NCI-H1105 (cell line): ENCODE measurements at regions not wholly inside any gene's neighbourhood (a gene's known extent, or its start where the extent isn't known, plus 50 kb on each side); places are given as distances from the start of the nearest gene placed in this dataset.
"Not testable (repeated sequence)": the region's sequence is repeated elsewhere in the genome, so short reads cannot be mapped to it uniquely, and the experiment has no call there.

Experiments
- DNase-seq: peaks from one replicate; lab custom pipeline; 2025; lab: John Stamatoyannopoulos, UW

DNA sequence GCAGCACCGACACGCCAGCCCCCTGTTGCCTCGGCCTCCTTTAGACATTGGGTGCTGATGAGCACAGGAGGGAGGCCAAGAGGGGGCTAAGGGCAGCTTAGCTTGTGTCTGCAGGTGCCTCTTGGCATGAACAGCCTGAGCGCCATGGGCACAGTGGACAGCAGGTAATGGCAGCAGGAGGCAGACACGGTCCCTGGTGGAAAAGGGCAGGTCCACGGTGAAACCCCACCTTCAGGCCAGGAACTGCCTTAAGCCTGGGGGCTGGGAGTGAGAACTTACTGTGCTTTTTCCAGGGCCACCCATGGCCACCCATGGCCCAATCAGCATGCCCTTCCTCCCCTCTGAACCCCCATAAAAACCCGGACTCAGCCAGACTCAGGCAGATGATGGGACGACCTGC, 633.4 kb upstream of the TMEFF2 start:
- DNase-seq: no peak

GRCh38 chr2:192827735-192828134, 633.0 kb upstream of the TMEFF2 start:
- no peak for DNase-seq

- DNase-seq: no peak
Observed at GRCh38 chr2:192814376-192814775, 619.6 kb upstream of the TMEFF2 start.

DNA sequence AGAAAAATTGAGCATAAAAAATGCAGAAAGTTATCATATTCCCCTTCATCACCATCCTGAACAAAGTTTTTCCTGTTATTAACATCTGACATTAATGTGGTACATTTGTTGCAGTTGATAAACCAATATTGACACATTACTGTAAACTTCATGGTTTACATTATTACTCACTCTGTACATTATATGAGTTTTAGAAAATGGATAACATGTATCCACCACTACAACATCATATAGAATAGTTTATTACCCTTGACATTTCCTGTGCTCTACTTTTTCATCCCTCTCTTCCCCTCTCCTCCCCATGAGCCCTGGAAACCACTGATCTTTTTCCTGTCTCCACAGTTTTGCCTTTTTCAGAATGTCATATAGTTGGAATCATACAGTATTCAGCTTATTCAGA, 618.6 kb upstream of the TMEFF2 start:
- DNase-seq: no peak

DNA sequence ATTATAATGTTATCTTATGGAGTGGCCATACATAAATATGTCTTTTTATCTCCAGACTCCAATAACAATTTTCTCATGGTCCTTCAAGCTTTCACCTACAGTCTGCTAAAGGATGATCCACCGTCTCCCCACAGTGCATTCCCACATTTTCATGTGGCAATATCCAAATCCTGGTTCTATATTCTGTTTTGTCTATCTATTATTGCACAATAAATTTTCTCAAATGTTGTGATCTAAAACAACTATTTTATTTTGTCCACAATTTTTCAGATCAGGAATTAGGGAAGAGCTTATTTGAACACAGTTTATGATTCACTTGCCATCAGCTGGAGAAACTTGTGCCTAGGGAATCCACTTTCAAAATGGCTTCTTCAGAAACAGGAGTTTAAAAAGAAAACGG, 614.4 kb upstream of the TMEFF2 start:
- no peak for DNase-seq

- no peak for DNase-seq
Observed at GRCh38 chr2:192783643-192784042, 588.9 kb upstream of the TMEFF2 start.

DNA sequence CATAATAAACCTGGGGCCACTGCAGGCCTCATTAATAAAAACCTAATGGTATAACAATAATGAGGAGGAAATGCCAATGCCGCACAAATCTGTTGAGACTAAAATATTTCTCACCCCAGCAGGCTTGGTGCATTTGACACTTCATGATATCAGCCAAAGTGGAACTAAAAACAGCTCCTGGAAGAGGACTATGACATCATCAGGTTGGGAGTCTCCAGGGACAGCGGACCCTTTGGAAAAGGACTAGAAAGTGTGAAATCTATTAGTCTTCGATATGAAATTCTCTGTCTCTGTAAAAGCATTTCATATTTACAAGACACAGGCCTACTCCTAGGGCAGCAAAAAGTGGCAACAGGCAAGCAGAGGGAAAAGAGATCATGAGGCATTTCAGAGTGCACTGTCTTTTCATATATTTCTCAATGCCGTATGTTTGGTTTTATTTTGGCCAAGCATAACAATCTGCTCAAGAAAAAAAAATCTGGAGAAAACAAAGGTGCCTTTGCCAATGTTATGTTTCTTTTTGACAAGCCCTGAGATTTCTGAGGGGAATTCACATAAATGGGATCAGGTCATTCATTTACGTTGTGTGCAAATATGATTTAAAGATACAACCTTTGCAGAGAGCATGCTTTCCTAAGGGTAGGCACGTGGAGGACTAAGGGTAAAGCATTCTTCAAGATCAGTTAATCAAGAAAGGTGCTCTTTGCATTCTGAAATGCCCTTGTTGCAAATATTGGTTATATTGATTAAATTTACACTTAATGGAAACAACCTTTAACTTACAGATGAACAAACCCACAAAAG, 580.9 kb upstream of the TMEFF2 start:
- no peak for DNase-seq

DNA sequence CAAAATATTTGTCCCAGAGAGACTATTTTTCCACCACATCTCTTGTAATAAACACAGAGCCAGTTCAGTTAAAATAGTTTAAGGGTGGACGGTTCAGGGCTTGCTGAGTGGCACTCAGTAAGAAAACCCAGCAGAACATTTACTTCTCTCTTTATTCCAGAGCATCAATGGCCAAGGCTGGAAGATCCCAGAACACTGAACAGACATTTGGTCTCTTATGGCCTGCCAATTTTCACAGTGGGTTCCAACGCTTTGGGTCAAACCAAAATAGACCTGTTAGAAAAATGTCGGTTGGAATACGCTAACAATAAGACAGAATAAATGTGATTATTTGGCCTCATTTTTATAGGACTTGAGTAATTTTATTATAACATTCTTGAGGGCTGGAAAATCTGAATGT, 580.3 kb upstream of the TMEFF2 start:
- DNase-seq: no peak

DNA sequence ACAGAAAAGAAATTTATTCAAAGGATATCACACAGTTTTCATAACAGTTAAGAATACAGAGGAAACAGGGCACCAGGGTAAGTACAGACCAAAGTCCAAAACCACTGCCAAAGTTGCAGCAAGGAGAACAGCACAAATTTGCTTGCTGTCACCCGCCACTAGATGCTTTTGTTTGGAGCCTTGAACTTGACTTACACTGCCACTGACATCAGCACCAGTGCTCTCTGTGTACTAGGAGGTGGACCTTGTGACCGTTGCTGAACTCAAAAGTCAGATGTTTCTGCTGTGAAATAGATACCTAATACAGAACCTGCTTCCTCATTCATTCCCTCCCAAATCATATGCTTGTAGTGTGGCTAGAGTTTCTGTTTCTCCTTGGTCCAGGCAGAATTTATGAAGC, 578.3 kb upstream of the TMEFF2 start:
- DNase-seq: no peak

- DNase-seq: no peak
Observed at GRCh38 chr2:192749611-192750200, 555.0 kb upstream of the TMEFF2 start.

- DNase-seq: no peak
Observed at GRCh38 chr2:192741889-192742288, 547.2 kb upstream of the TMEFF2 start.

- no peak for DNase-seq
Observed at GRCh38 chr2:192735447-192735846, 540.7 kb upstream of the TMEFF2 start.

DNA sequence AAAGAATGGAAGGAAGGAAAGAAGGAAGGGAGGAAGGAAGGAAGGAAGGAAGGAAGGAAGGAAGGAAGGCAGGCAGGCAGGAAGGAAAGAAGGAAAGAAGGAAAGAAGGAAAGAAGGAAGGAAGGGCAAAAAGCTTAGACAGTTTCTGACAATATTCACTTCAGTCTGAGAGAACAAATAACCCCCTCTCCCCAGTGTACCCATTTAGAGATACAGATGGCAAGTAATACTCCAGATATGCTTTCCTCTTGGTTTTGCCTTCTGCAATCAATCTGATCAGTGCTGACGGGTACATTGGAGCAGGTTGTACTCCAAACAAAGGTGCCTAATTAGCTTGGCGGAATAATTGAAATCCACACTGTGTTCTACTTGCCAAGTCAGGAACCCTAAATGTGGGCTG, 534.6 kb upstream of the TMEFF2 start:
- no peak for DNase-seq

GRCh38 chr2:192725991-192726390, 531.3 kb upstream of the TMEFF2 start:
- no peak for DNase-seq

GRCh38 chr2:192719629-192720028, 524.9 kb upstream of the TMEFF2 start:
- no peak for DNase-seq

DNA sequence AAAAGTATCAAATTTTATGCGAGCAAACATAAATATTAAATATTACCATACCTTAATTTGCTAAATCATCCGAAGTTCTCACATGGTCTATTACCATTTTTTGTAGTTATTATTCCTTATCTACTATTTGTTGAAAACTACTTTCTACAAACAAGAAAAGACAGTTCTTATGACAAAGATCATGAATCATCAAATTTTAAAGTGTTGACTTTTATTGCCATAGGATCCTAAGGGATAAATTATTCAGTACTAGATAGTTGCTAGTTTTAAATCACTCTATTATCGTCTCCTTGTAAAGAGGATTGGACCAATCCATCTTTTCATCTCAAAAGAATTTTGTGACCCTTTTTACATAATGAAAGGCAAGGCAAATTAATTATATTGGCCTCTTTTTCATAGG, 523.6 kb upstream of the TMEFF2 start:
- DNase-seq: no peak

DNA sequence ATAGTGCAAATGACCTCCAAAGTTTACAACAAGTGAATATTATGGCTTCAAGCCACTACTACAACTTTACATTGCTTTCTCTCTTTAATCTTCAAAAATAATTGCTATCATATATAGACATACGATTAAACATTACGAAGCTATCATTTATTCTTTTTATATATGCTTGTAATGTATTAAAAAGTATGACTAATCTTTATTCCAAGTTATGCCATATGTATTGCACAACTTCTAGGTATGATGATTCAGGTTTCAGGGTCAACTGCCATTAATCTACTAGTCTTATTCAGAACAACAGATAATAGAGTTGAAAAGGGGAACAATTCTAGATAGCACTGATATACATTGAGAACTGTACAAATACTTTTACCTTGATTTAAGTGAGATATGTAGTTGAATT, 506.2 kb upstream of the TMEFF2 start:
- no peak for DNase-seq

DNA sequence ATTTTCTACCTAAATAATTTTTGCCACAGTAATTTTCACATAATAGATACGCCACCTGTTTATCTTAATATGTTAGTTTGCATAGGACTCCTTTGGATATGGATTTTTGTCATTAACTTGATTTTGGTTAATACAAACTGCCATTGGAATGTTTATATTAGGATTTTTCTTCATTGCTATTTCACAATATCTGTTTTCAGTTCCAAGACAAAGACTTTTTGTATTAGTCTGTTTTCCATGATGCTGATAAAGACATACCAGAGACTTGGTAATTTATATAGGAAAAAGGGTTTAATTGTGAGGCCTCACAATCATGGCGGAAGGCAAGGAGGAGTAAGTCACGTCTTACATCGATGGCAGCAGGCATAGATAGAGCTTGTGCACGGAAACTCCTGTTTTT, 503.1 kb upstream of the TMEFF2 start:
- DNase-seq: no peak

DNA sequence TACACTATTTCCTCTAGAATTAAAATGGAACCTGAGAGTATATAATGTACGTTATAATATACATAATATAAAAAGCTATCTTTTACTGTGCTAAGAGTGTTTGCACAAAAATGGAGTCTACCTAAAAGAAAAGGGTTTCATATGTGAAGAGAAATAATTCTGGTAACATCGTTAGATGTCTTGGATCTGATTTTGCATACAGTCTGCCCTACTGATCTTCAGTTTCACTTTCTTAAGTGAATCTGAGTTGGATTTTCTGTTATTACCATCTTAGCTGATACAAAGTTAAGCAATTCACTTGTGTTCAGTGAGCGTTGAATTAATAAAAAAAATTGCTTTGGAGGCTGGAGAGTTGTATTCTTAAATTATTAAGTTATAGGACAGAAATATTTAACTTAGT, 502.1 kb upstream of the TMEFF2 start:
- DNase-seq: no peak

DNA sequence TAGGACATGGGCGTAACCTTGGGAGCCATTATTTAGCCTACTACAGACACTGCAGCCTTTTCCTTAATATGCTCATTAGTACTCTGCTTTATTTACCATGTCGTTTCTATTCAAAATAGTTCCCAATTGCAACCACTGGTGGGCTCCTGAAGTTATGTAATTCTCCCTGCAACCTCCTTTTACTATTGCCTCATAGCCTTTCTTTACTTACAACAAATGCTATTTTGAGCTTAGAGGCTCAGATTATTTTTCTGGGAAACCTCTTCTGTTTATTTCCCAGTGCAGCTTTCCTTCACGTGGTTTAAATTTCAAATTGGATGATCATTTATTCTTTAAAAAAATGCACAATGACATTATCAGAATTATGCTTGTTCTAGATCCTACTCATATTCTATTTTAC, 492.3 kb upstream of the TMEFF2 start:
- DNase-seq: no peak

- not testable (repeated sequence) for DNase-seq
Observed at GRCh38 chr2:192682511-192682910, 487.8 kb upstream of the TMEFF2 start.

GRCh38 chr2:192675681-192676080, 480.9 kb upstream of the TMEFF2 start:
- no peak for DNase-seq

- DNase-seq: no peak
Observed at GRCh38 chr2:192669505-192670091, 474.9 kb upstream of the TMEFF2 start.

GRCh38 chr2:192660555-192660954, 465.8 kb upstream of the TMEFF2 start:
- not testable (repeated sequence) for DNase-seq
